ENCODE measurements at regions not wholly inside any gene's neighbourhood (a gene's known extent, or its start where the extent isn't known, plus 50 kb on each side); places are given as distances from the start of the nearest gene placed in this dataset.

GRCh38 chr9:91495450-91495849, 71.8 kb upstream of the NFIL3 start:
- peaks cover 29% of the 10 kb centered on the region for H3K4me1 ChIP-seq (ENCODE audit: insufficient read depth, low read length)
- no peak overlapping the region for H3K4me3 ChIP-seq (ENCODE audit: insufficient read depth, low read depth, low read length)
- Mint-ChIP-seq H3K27me3 (ENCODE audit: low read depth, unreplicated experiment) (no peaks in the 10 kb centered on the region), H3K9me3 (ENCODE audit: unreplicated experiment) (peaks cover 2% of the 10 kb centered on the region), H3K36me3 (ENCODE audit: low read depth, unreplicated experiment) (no peaks in the 10 kb centered on the region), H3K4me3 (ENCODE audit: unreplicated experiment) (no peak overlapping the region), H3K4me1 (ENCODE audit: low read depth, unreplicated experiment) (peaks cover 34% of the 10 kb centered on the region), H3K27ac (ENCODE audit: unreplicated experiment) (peak overlapping the region; percentile 93)
- no peak overlapping the region for H2AFZ ChIP-seq (ENCODE audit: low read depth, low read length)
- peak overlapping the region; percentile 70 for H3K4me2 ChIP-seq (ENCODE audit: low read length)
- H3K27ac ChIP-seq (ENCODE audit: low read depth, low read length), result peak overlapping the region; percentile 99
- DNase-seq (ENCODE audit: low read depth) (peak; percentile 99), FAIRE-seq (peak; percentile 76)
- H3K79me2 ChIP-seq (ENCODE audit: insufficient read depth, low read length), result no peaks in the 10 kb centered on the region
- no peaks in the 10 kb centered on the region for H3K36me3 ChIP-seq (ENCODE audit: insufficient read depth, low read length)
- H4K20me1 ChIP-seq (ENCODE audit: insufficient read depth, low read length), result no peaks in the 10 kb centered on the region
- H3K9me3 ChIP-seq (ENCODE audit: insufficient read depth, low read depth, low read length), result no peaks in the 10 kb centered on the region
- no peaks in the 10 kb centered on the region for H3K27me3 ChIP-seq (ENCODE audit: insufficient read depth, low read length)
- H3K9ac ChIP-seq (ENCODE audit: low read length), result peak overlapping the region; percentile 87
- TF ChIP-seq CTCF (IDR thresholded peaks at IDR 0.05; ENCODE audit: insufficient read depth, low read depth, low read length) (no peak), EZH2 (IDR thresholded peaks at IDR 0.05; ENCODE audit: insufficient read depth, low read length) (no peak)

- FAIRE-seq (no peak), DNase-seq (ENCODE audit: low read depth) (peak; percentile 58)
- Mint-ChIP-seq H3K27ac (ENCODE audit: unreplicated experiment) (peak overlapping the region; percentile 93), H3K27me3 (ENCODE audit: low read depth, unreplicated experiment) (no peaks in the 10 kb centered on the region), H3K4me1 (ENCODE audit: low read depth, unreplicated experiment) (peaks cover 34% of the 10 kb centered on the region), H3K36me3 (ENCODE audit: low read depth, unreplicated experiment) (no peaks in the 10 kb centered on the region), H3K9me3 (ENCODE audit: unreplicated experiment) (peaks cover 2% of the 10 kb centered on the region), H3K4me3 (ENCODE audit: unreplicated experiment) (peak overlapping the region; percentile 18)
- H3K4me1 ChIP-seq (ENCODE audit: insufficient read depth, low read length), result peaks cover 26% of the 10 kb centered on the region
- H3K79me2 ChIP-seq (ENCODE audit: insufficient read depth, low read length), result no peaks in the 10 kb centered on the region
- H3K9me3 ChIP-seq (ENCODE audit: insufficient read depth, low read depth, low read length), result no peaks in the 10 kb centered on the region
- peak overlapping the region; percentile 99 for H3K27ac ChIP-seq (ENCODE audit: low read depth, low read length)
- H3K4me2 ChIP-seq (ENCODE audit: low read length), result peak overlapping the region; percentile 70
- H3K4me3 ChIP-seq (ENCODE audit: insufficient read depth, low read depth, low read length), result no peak overlapping the region
- H2AFZ ChIP-seq (ENCODE audit: low read depth, low read length), result no peak overlapping the region
- H4K20me1 ChIP-seq (ENCODE audit: insufficient read depth, low read length), result no peaks in the 10 kb centered on the region
- no peak for TF ChIP-seq CTCF (IDR thresholded peaks at IDR 0.05; ENCODE audit: insufficient read depth, low read depth, low read length)
- no peak for TF ChIP-seq EZH2 (IDR thresholded peaks at IDR 0.05; ENCODE audit: insufficient read depth, low read length)
- peak overlapping the region; percentile 87 for H3K9ac ChIP-seq (ENCODE audit: low read length)
- H3K36me3 ChIP-seq (ENCODE audit: insufficient read depth, low read length), result no peaks in the 10 kb centered on the region
- H3K27me3 ChIP-seq (ENCODE audit: insufficient read depth, low read length), result no peaks in the 10 kb centered on the region
Measured at GRCh38 chr9:91494751-91495150, 71.1 kb upstream of the NFIL3 start.

GRCh38 chr9:91492237-91492636, 68.6 kb upstream of the NFIL3 start:
- Histone ChIP-seq H4K20me1 (ENCODE audit: insufficient read depth, low read length) (no peaks in the 10 kb centered on the region), H3K27ac (ENCODE audit: low read depth, low read length) (no peak overlapping the region), H3K4me3 (ENCODE audit: insufficient read depth, low read depth, low read length) (no peak overlapping the region), H3K36me3 (ENCODE audit: insufficient read depth, low read length) (no peaks in the 10 kb centered on the region), H3K9ac (ENCODE audit: low read length) (no peak overlapping the region), H3K4me1 (ENCODE audit: insufficient read depth, low read length) (peaks cover 30% of the 10 kb centered on the region), H3K79me2 (ENCODE audit: insufficient read depth, low read length) (no peaks in the 10 kb centered on the region), H3K27me3 (ENCODE audit: insufficient read depth, low read length) (no peaks in the 10 kb centered on the region), H3K9me3 (ENCODE audit: insufficient read depth, low read depth, low read length) (no peaks in the 10 kb centered on the region), H2AFZ (ENCODE audit: low read depth, low read length) (no peak overlapping the region), H3K4me2 (ENCODE audit: low read length) (no peak overlapping the region)
- no peak for FAIRE-seq
- Mint-ChIP-seq H3K4me1 (ENCODE audit: low read depth, unreplicated experiment) (peaks cover 48% of the 10 kb centered on the region), H3K9me3 (ENCODE audit: unreplicated experiment) (peaks cover 4% of the 10 kb centered on the region), H3K36me3 (ENCODE audit: low read depth, unreplicated experiment) (peaks cover 2% of the 10 kb centered on the region), H3K4me3 (ENCODE audit: unreplicated experiment) (no peak overlapping the region), H3K27me3 (ENCODE audit: low read depth, unreplicated experiment) (no peaks in the 10 kb centered on the region), H3K27ac (ENCODE audit: unreplicated experiment) (no peak overlapping the region)
- DNase-seq (ENCODE audit: low read depth), result no peak
- TF ChIP-seq EZH2 (IDR thresholded peaks at IDR 0.05; ENCODE audit: insufficient read depth, low read length), result no peak
- no peak for TF ChIP-seq CTCF (IDR thresholded peaks at IDR 0.05; ENCODE audit: insufficient read depth, low read depth, low read length)
